Activated T-helper 1 cell treated with Interleukin-2 at 50 U/mL for 16 hours (primary cell): ENCODE measurements at regions not wholly inside any gene's neighbourhood (a gene's known extent, or its start where the extent isn't known, plus 50 kb on each side); places are given as distances from the start of the nearest gene placed in this dataset.

Experiments
- DNase-seq: peaks from one replicate; pipeline ENCODE4 v3.0.0-alpha.2; 2020; ENCODE audit warnings: low read depth

GRCh38 chr9:84393266-84393950 is 52.9 kb upstream of the SLC28A3 start:
- no peak for DNase-seq

GRCh38 chr9:84394036-84394435 is 53.5 kb upstream of the SLC28A3 start:
- DNase-seq = no peak

GRCh38 chr9:84397151-84397728 is 56.7 kb upstream of the SLC28A3 start:
- DNase-seq = peak; percentile 10

- DNase-seq = no peak
Measured at GRCh38 chr9:84397822-84398221, 57.3 kb upstream of the SLC28A3 start.

GRCh38 chr9:84402517-84402916 is 62.0 kb upstream of the SLC28A3 start:
- no peak for DNase-seq

- DNase-seq = no peak
Measured at GRCh38 chr9:84403288-84403687, 62.7 kb upstream of the SLC28A3 start.

GRCh38 chr9:84404095-84404686 is 63.6 kb upstream of the SLC28A3 start:
- no peak for DNase-seq

- no peak for DNase-seq
Measured at GRCh38 chr9:84405667-84406066, 65.1 kb upstream of the SLC28A3 start.

GRCh38 chr9:84408416-84408815 is 67.9 kb upstream of the SLC28A3 start:
- no peak for DNase-seq

GRCh38 chr9:84411683-84412267 is 71.2 kb upstream of the SLC28A3 start:
- DNase-seq = no peak

- no peak for DNase-seq
Measured at GRCh38 chr9:84412654-84413053, 72.1 kb upstream of the SLC28A3 start.

- DNase-seq = no peak
Measured at GRCh38 chr9:84413301-84413700, 72.7 kb upstream of the SLC28A3 start.

GRCh38 chr9:84419031-84419602 is 78.6 kb upstream of the SLC28A3 start:
- no peak for DNase-seq

- DNase-seq = no peak
Measured at GRCh38 chr9:84424931-84425330, 84.4 kb upstream of the SLC28A3 start.

- DNase-seq = no peak
Measured at GRCh38 chr9:84432746-84433145, 92.2 kb upstream of the SLC28A3 start.

- DNase-seq = no peak
Measured at GRCh38 chr9:84435902-84436301, 95.3 kb upstream of the SLC28A3 start.

GRCh38 chr9:84436386-84437109 is 96.0 kb upstream of the SLC28A3 start:
- DNase-seq = no peak

- DNase-seq = no peak
Measured at GRCh38 chr9:84438391-84438790, 97.8 kb upstream of the SLC28A3 start.

- DNase-seq = no peak
Measured at GRCh38 chr9:84439250-84439649, 98.7 kb upstream of the SLC28A3 start.

- no peak for DNase-seq
Measured at GRCh38 chr9:84442712-84443111, 102.2 kb upstream of the SLC28A3 start.

- DNase-seq = no peak
Measured at GRCh38 chr9:84445737-84446136, 105.2 kb upstream of the SLC28A3 start.

GRCh38 chr9:84447305-84447704 is 106.7 kb upstream of the SLC28A3 start:
- DNase-seq = no peak
